ENCODE measurements at regions not wholly inside any gene's neighbourhood (a gene's known extent, or its start where the extent isn't known, plus 50 kb on each side); places are given as distances from the start of the nearest gene placed in this dataset.

- no peak for TF ChIP-seq CTCF (IDR thresholded peaks at IDR 0.05)
- no peak for TF ChIP-seq POLR2A (IDR thresholded peaks at IDR 0.05)
- TF ChIP-seq EP300 (IDR thresholded peaks at IDR 0.05) = no peak
Observed at GRCh38 chr13:53206455-53206854, 177.8 kb downstream of the OLFM4 start.

Data from ovary (tissue), 3 donors.